Pulmonary artery endothelial cell (primary cell): ENCODE measurements at regions not wholly inside any gene's neighbourhood (a gene's known extent, or its start where the extent isn't known, plus 50 kb on each side); places are given as distances from the start of the nearest gene placed in this dataset.

Source experiments
- DNase-seq: peaks from one replicate; pipeline ENCODE4 v3.0.0-alpha.2; 2011; ENCODE audit warnings: low read depth, low spot score

- no peak for DNase-seq
Observed at GRCh38 chr5:124664287-124664686, 82.2 kb downstream of the ZNF608 start.

GRCh38 chr5:124663101-124663506 lies 83.3 kb downstream of the ZNF608 start:
- DNase-seq, result no peak

GRCh38 chr5:124662181-124662781 lies 84.2 kb downstream of the ZNF608 start:
- DNase-seq, result no peak

DNA sequence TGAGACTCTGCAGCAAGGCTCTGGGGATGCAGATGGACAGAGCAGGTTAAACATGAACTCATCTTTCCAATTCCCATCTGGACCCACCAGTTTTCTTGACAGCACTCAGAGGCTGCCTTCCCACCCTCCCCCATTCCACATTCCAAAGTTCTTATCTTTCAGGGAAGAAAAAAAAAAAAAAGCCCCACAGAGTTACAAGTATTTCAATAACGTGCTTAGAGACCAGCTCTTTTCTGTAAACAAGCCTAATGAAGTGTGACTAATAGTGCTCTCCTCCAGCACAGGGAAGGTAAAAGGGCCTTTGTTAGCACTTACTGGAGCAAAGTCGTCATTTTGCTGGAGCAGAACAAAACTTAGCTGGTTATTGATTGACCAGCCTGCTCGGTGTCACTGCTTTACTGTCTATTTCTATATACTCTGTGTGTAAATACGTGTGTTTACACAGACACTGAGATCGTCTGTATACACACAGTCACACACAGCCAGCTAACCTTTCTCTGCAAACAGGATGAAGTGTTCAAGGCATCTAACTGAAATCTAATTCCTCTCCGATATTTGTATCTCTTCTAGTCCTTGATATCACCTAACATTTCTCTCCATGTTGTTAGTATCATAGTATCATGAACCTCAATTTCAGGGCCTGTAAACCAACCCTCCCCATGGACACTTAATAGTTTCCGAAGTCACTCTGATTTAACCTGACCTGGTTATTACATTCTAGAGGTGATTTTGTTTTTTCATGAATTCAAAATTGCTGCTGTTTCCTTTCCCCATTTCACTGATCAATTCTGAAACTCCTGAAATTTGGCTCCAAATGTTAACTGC lies 84.9 kb downstream of the ZNF608 start:
- DNase-seq, result peak; percentile 77

DNA sequence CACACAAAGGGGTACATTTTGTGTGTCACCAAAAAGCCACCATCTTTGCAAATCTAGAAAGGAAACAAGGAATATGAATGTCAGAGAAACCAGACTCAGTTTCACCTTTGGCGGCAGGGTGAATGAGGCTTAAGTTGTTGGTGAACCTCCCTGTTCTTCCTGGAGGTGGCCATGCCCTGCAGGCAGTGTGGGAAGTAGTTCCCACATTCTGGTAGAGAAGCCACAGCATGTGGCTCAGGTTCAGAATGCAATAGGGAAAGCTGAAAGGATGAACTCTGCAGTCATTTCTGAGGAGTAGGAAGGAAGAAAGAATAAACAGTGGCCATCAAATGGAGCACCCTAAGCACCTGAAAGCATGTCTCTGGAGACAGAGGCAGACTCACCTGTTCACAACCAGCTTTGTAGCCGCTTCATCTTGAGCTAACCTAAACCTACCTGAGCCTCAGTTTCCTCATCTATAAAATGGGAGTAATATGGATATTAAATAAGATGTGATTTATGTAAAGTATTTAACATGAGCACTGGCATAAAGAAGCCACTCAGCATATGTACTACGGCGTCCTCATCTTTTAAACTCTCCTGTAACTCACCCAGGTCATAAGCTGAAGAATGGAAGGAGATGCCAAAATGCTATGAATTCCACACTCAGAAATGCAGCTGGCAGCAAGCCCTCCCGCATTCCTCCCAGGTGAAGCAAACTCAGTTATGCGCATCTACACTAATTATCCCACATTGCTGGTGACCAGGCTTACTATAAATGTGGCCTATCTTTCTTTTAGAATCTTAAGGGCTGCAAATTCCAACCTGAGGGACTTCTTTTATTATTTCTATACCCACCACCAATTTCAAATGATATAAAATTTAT lies 86.0 kb downstream of the ZNF608 start:
- DNase-seq, result peak; percentile 13

GRCh38 chr5:124659798-124660197 lies 86.6 kb downstream of the ZNF608 start:
- no peak for DNase-seq

- no peak for DNase-seq
Observed at GRCh38 chr5:124658867-124659557, 87.4 kb downstream of the ZNF608 start.

- DNase-seq, result peak; percentile 88
Observed at GRCh38 chr5:124655921-124656511, 90.4 kb downstream of the ZNF608 start.

DNA sequence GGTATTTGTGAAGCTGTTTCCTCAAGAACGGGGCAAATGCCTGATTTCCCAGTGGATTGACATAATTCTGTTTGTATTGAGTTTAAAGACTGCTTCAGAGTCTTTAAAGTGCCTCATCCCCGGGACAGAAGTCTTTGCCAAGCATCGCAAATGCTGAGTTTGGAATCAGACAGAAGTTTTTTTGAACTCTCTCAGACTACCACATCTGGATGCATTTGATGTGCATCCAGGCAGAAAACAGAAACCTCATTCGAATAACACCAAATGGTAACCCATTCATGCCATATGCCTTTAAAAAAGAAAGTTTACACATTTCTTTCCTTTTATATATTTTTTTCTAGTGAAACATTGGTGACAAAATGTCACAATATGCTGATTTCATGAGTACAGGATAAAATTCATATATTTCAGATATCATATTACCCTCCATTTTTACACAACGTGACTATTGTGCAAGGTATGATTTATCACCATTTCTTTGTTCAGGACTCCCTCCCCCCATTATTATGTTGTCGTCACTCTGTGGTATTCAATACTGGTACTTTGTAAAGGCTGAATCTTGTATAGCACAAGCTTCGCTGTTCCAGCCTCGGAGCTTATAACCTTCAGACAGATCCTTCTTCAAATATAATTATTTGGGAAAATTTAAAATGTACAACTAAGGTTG lies 91.1 kb downstream of the ZNF608 start:
- DNase-seq, result no peak

DNA sequence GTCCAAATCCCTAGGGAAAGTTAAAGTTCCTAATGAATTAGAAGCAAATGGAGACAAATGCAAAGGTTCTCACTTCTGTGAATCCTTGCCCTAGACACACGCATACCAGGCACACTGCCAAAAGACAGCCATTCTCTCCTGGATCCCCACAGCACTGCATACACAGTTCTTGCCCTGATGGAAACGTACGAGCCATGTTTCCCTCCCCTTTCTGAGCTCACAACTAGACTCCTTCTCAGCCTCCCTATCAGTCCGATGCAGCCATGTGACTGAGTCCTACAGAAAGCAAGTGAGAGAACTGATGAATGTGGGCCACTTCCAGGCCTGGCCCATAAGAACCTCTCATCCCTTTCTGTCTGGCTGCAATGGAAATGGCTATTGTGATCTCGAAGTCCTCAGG lies 92.0 kb downstream of the ZNF608 start:
- DNase-seq, result no peak

GRCh38 chr5:124653666-124654065 lies 92.8 kb downstream of the ZNF608 start:
- DNase-seq, result no peak

DNA sequence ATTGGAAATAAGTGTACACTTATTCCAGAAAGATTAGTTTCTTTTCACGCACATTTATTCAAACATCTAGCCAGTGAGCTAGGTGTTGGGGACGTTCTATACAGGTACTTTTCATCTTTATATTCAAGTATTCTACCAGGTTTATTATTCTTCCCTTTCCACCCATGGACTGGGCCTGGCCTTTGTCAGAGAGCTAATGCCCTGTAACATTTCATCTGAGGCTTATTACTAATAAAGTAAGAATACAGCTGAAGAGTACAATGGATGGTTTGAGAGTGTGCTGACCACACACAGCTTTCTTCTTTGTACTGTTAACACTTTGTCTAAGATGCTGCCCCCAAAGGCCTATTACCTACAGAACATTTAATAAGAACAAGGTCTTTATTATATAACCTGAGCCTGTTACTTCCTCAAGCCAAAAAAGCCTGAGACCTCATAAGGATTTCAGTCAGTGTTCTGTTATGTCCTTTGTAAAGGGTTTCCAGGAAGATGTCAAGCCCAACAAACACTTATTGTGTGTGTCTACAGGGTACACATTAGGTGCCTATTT lies 93.5 kb downstream of the ZNF608 start:
- DNase-seq, result no peak

DNA sequence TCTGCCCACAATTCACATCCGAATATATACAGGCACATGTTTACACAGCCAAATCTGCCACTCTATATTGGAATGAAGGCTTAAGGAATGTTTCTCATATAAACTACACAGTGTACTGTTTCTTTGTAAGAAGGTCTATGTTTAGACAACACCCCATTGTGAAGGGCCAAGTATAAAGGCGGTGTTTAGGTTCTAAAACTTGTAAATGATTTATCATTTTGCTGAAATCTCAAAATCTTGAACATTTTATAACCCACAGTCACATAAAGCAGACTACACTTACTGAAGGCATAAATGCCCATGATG lies 94.0 kb downstream of the ZNF608 start:
- no peak for DNase-seq

GRCh38 chr5:124651663-124652513 lies 94.6 kb downstream of the ZNF608 start:
- peak; percentile 72 for DNase-seq

DNA sequence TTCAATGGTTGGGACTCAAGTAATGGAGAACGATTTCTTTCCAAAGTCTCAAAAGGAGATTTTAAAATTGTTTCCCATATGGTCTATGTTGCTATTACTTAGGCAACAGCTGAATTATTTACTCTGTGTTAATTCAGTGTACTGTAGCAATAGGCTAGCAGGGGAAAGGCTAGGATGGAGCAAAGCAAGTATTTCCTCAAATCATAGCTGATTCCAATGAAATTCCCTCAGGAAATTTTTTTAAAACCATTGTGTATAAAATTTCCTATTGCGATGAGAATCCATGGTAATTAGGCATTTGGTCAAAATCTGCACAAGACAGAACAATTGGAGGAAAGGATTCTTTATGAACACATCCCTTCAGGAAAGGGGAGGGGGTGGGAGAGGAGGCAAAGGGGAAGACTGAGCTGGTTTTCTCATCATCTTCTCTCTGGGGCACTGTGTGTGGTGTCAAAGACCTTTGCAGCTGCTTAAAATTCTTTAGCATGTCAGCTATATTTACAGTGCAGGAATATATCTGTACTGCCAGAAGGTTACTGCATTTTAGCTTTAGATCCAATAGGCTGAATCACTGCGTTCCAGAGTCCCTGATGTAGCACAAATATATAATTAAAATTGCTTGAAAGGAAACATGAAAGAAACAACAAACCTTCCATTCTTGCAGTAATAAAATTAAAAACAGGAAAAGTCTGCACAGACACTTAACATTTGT lies 95.3 kb downstream of the ZNF608 start:
- DNase-seq, result peak; percentile 99

GRCh38 chr5:124650147-124650561 lies 96.3 kb downstream of the ZNF608 start:
- peak; percentile 71 for DNase-seq

DNA sequence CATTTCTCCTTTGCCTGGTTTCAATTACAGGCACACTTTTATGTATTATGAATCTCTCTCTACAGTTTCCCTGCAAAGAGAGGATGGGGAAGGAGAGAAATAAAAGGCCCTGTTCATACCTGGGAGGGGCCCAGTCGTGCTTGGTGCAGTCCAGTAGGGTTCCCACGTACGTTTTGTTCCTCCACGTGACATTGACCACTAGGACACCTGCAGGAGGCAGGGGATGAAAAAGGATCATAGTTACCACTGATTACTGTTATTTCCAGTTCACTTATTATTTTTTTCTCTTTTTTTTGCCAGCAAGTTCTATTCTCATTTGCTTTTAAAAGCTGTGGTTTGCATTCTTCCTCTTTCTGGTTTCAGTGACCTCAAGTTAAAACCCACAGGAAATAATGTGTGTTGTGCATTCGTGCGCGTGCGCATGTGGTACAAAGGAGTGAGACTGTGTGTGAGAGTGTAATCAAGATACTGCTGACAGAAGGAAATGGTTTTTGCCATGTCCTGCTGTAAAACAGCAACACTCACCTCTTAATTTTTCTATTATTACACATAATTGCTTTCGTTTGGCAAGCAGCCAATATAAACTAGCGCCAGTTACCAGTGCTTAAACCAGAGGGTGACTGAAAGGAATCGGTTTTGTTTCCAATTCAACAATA lies 96.8 kb downstream of the ZNF608 start:
- peak; percentile 94 for DNase-seq

DNA sequence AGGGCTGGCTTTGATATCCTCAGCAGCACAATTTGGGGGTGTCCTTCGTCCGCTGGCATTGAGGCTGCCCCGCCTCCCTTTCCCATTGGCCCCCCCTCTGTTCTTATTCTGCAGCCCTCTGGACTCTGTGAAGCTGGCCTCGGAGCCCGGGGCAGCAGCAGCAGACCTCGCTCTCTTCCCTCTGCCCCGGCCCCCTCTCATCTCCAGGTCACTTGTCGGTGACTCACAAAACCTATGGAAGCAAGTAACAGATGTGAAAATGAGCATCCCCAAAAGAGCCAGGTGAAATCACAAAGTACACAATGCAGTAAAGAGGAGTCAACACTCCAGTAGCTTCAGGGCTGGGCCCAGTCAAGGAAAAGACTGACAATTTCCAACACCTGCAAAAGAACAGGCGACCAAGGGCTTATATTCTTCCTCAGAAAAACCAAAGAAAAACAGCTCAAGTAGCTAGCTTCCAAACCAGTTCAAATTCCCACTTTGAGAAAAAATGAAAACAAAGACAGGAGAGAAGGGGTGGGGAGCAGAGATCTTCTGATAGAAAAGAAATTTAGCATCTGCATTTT lies 97.5 kb downstream of the ZNF608 start:
- no peak for DNase-seq
